Activated naive CD4-positive, alpha-beta T cell treated with anti-CD3 and anti-CD28 coated beads for 36 hours (primary cell): ENCODE measurements at regions not wholly inside any gene's neighbourhood (a gene's known extent, or its start where the extent isn't known, plus 50 kb on each side); places are given as distances from the start of the nearest gene placed in this dataset.

Experiments
- CTCF ChIA-PET: fragments of 350-600 bp; sonication (Branson Sonifier 250); formaldehyde crosslinking; loops from one replicate; lab custom pipeline; 2021; ENCODE audit warnings: antibody characterized with exemption; lab: Charles Lee
- DNase-seq: peaks from one replicate; pipeline ENCODE4 v3.0.0-alpha.2; 2020
- H3K27ac Mint-ChIP-seq: one replicate; pipeline ENCODE4 v1.8.0; 2021; ENCODE audit warnings: mild to moderate bottlenecking, mixed read lengths
- H3K27me3 Mint-ChIP-seq: one replicate; pipeline ENCODE4 v1.8.0; 2021; ENCODE audit warnings: low read depth, mixed read lengths
- H3K36me3 Mint-ChIP-seq: one replicate; pipeline ENCODE4 v1.8.0; 2021; ENCODE audit warnings: low read depth, mixed read lengths
- H3K4me1 Mint-ChIP-seq: one replicate; pipeline ENCODE4 v1.8.0; 2021; ENCODE audit warnings: low read depth, mixed read lengths
- H3K4me3 Mint-ChIP-seq: one replicate; pipeline ENCODE4 v1.8.0; 2021; ENCODE audit warnings: mild to moderate bottlenecking, moderate library complexity, mixed read lengths
- H3K9me3 Mint-ChIP-seq: one replicate; pipeline ENCODE4 v1.8.0; 2021; ENCODE audit warnings: mixed read lengths
- intact Hi-C: fragments of 100-400 bp; cut with micrococcal nuclease; formaldehyde crosslinking; loops from one replicate; pipeline ENCODE4 v1.15.1; 2023

GRCh38 chr4:123825596-123826291 is 429.1 kb downstream of the SPRY1 start:
- Mint-ChIP-seq H3K36me3 (no peaks in the 10 kb centered on the region), H3K9me3 (no peaks in the 10 kb centered on the region), H3K4me1 (no peaks in the 10 kb centered on the region), H3K27ac (no peak overlapping the region), H3K27me3 (peaks cover 6% of the 10 kb centered on the region), H3K4me3 (no peak overlapping the region)
- CTCF ChIA-PET = no interaction called here
- intact Hi-C loops = no loop called here
- no peak for DNase-seq

GRCh38 chr4:123826896-123827295 is 430.3 kb downstream of the SPRY1 start:
- CTCF ChIA-PET = no interaction called here
- DNase-seq = no peak
- Mint-ChIP-seq H3K4me1 (no peaks in the 10 kb centered on the region), H3K36me3 (no peaks in the 10 kb centered on the region), H3K4me3 (no peak overlapping the region), H3K27me3 (peaks cover 6% of the 10 kb centered on the region), H3K27ac (no peak overlapping the region), H3K9me3 (no peaks in the 10 kb centered on the region)
- intact Hi-C loops = no loop called here

GRCh38 chr4:123827511-123827910 is 430.9 kb downstream of the SPRY1 start:
- H3K27ac Mint-ChIP-seq = no peak overlapping the region
- no peak overlapping the region for H3K4me3 Mint-ChIP-seq
- no peaks in the 10 kb centered on the region for H3K36me3 Mint-ChIP-seq
- CTCF ChIA-PET = no interaction called here
- DNase-seq = no peak
- no peaks in the 10 kb centered on the region for H3K4me1 Mint-ChIP-seq
- H3K9me3 Mint-ChIP-seq = no peaks in the 10 kb centered on the region
- intact Hi-C loops = no loop called here
- peaks cover 6% of the 10 kb centered on the region for H3K27me3 Mint-ChIP-seq

- CTCF ChIA-PET = no interaction called here
- no peak overlapping the region for H3K27ac Mint-ChIP-seq
- H3K9me3 Mint-ChIP-seq = no peaks in the 10 kb centered on the region
- no peak for DNase-seq
- no peaks in the 10 kb centered on the region for H3K27me3 Mint-ChIP-seq
- no peak overlapping the region for H3K4me3 Mint-ChIP-seq
- intact Hi-C loops = no loop called here
- no peaks in the 10 kb centered on the region for H3K36me3 Mint-ChIP-seq
- no peaks in the 10 kb centered on the region for H3K4me1 Mint-ChIP-seq
Observed at GRCh38 chr4:123830930-123831329, 434.3 kb downstream of the SPRY1 start.

GRCh38 chr4:123832173-123833026 is 435.8 kb downstream of the SPRY1 start:
- no peaks in the 10 kb centered on the region for H3K9me3 Mint-ChIP-seq
- intact Hi-C loops = no loop called here
- H3K4me1 Mint-ChIP-seq = no peaks in the 10 kb centered on the region
- CTCF ChIA-PET = no interaction called here
- H3K27me3 Mint-ChIP-seq = peaks cover 2% of the 10 kb centered on the region
- H3K4me3 Mint-ChIP-seq = no peak overlapping the region
- H3K27ac Mint-ChIP-seq = no peak overlapping the region
- no peaks in the 10 kb centered on the region for H3K36me3 Mint-ChIP-seq
- no peak for DNase-seq

- CTCF ChIA-PET = no interaction called here
- Mint-ChIP-seq H3K27ac (no peak overlapping the region), H3K4me3 (no peak overlapping the region), H3K36me3 (no peaks in the 10 kb centered on the region), H3K9me3 (no peaks in the 10 kb centered on the region), H3K4me1 (no peaks in the 10 kb centered on the region), H3K27me3 (peaks cover 2% of the 10 kb centered on the region)
- intact Hi-C loops = no loop called here
- DNase-seq = no peak
Observed at GRCh38 chr4:123833171-123833643, 436.6 kb downstream of the SPRY1 start.

GRCh38 chr4:123835831-123836590 is 439.4 kb downstream of the SPRY1 start:
- H3K9me3 Mint-ChIP-seq = no peaks in the 10 kb centered on the region
- intact Hi-C loops = no loop called here
- DNase-seq = no peak
- H3K36me3 Mint-ChIP-seq = no peaks in the 10 kb centered on the region
- H3K4me3 Mint-ChIP-seq = no peak overlapping the region
- peaks cover 2% of the 10 kb centered on the region for H3K27me3 Mint-ChIP-seq
- CTCF ChIA-PET = no interaction called here
- no peaks in the 10 kb centered on the region for H3K4me1 Mint-ChIP-seq
- H3K27ac Mint-ChIP-seq = no peak overlapping the region

GRCh38 chr4:123836851-123837595 is 440.4 kb downstream of the SPRY1 start:
- Mint-ChIP-seq H3K27ac (no peak overlapping the region), H3K4me1 (no peaks in the 10 kb centered on the region), H3K27me3 (peaks cover 2% of the 10 kb centered on the region), H3K9me3 (no peaks in the 10 kb centered on the region), H3K36me3 (no peaks in the 10 kb centered on the region), H3K4me3 (no peak overlapping the region)
- intact Hi-C loops = no loop called here
- CTCF ChIA-PET = no interaction called here
- DNase-seq = no peak

GRCh38 chr4:123838474-123838873 is 441.9 kb downstream of the SPRY1 start:
- no peaks in the 10 kb centered on the region for H3K36me3 Mint-ChIP-seq
- intact Hi-C loops = no loop called here
- DNase-seq = no peak
- no peaks in the 10 kb centered on the region for H3K4me1 Mint-ChIP-seq
- no peak overlapping the region for H3K27ac Mint-ChIP-seq
- H3K4me3 Mint-ChIP-seq = no peak overlapping the region
- H3K27me3 Mint-ChIP-seq = peaks cover 2% of the 10 kb centered on the region
- CTCF ChIA-PET = no interaction called here
- no peaks in the 10 kb centered on the region for H3K9me3 Mint-ChIP-seq

- Mint-ChIP-seq H3K27ac (no peak overlapping the region), H3K36me3 (no peaks in the 10 kb centered on the region), H3K27me3 (peaks cover 2% of the 10 kb centered on the region), H3K4me1 (no peaks in the 10 kb centered on the region), H3K4me3 (no peak overlapping the region), H3K9me3 (no peaks in the 10 kb centered on the region)
- no peak for DNase-seq
- CTCF ChIA-PET = no interaction called here
- intact Hi-C loops = no loop called here
Observed at GRCh38 chr4:123840197-123840596, 443.6 kb downstream of the SPRY1 start.

GRCh38 chr4:123841447-123842121 is 445.0 kb downstream of the SPRY1 start:
- Mint-ChIP-seq H3K36me3 (no peaks in the 10 kb centered on the region), H3K9me3 (no peaks in the 10 kb centered on the region), H3K4me1 (no peaks in the 10 kb centered on the region), H3K4me3 (no peak overlapping the region), H3K27ac (no peak overlapping the region), H3K27me3 (peaks cover 2% of the 10 kb centered on the region)
- DNase-seq = no peak
- CTCF ChIA-PET = no interaction called here
- intact Hi-C loops = no loop called here
